ENCODE measurements at regions not wholly inside any gene's neighbourhood (a gene's known extent, or its start where the extent isn't known, plus 50 kb on each side); places are given as distances from the start of the nearest gene placed in this dataset.

DNA sequence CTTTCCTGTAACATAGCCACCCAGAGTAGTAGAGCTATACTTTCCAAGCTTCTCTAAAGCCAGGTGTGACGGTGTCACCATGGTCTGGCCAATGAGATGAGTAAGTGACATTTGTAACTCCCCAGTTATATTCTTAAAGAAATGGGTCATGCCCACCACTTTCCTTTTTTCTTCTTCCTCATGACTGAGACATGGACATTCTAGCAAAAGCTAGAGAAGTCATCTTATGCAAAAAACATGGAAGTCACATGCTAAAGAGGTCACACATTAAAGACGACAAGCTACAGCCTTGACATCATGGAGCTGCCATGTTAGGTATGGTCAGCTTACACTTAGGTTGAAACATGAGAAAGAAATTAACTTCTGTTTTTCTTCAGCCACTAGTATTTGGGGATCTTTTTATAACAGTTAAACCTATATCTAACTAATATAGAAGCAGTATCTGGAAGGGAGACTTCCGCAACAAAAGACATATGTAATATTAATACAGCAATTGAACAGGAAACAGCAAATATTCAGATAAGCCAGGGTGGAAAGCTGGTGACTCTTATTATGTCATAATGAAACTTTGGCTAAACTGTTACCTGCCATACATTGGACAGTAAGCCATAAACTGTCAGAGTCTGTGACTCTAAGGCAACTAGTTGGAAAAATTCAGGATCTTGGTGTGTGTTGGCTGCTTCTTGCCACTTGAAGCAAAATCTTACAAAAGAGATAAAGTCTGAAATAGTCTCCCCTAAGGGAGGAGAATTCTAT, 54.7 kb upstream of the SNX2 start:
- no peaks in the 10 kb centered on the region for H3K27me3 ChIP-seq
- TF ChIP-seq CTCF (IDR thresholded peaks at IDR 0.05; ENCODE audit: low read depth, low read length), result no peak
- DNase-seq (ENCODE audit: low read depth in 1 of 2, low spot score in 1 of 2), result no peak
- H3K4me1 ChIP-seq (ENCODE audit: low read depth), result no peaks in the 10 kb centered on the region
- H3K9me3 ChIP-seq (ENCODE audit: low read depth), result no peaks in the 10 kb centered on the region
- H3K36me3 ChIP-seq, result no peaks in the 10 kb centered on the region
- H3K27ac ChIP-seq, result no peak overlapping the region
- no peak overlapping the region for H3K4me3 ChIP-seq

DNA sequence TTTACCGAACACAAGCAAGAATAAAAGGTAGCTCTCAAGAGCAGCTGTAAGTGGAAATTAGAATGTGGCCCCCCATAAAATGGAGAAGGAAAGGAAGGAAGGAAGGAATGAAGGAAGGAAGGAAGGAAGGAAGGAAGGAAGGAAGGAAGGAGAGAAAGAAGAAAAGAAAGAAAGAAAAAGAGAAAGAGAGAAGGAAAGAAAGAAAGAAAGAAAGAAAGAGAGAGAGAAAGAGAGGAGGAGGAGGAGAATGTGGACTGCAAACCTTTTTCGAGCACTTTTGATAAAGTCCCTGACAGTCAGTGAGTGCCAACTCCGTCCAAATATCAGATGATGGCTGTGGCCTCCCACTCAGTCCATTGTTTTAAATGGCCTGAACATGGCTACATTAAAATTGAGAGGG, 53.8 kb upstream of the SNX2 start:
- TF ChIP-seq CTCF (IDR thresholded peaks at IDR 0.05; ENCODE audit: low read depth, low read length), result no peak
- Histone ChIP-seq H3K4me1 (ENCODE audit: low read depth) (no peaks in the 10 kb centered on the region), H3K36me3 (no peaks in the 10 kb centered on the region), H3K4me3 (no peak overlapping the region), H3K27me3 (no peaks in the 10 kb centered on the region), H3K9me3 (ENCODE audit: low read depth) (no peaks in the 10 kb centered on the region), H3K27ac (no peak overlapping the region)
- no peak for DNase-seq (ENCODE audit: low read depth in 1 of 2, low spot score in 1 of 2)

- Histone ChIP-seq H3K27me3 (no peaks in the 10 kb centered on the region), H3K9me3 (ENCODE audit: low read depth) (no peaks in the 10 kb centered on the region), H3K27ac (no peak overlapping the region), H3K36me3 (no peaks in the 10 kb centered on the region), H3K4me3 (no peak overlapping the region), H3K4me1 (ENCODE audit: low read depth) (no peaks in the 10 kb centered on the region)
- TF ChIP-seq CTCF (IDR thresholded peaks at IDR 0.05; ENCODE audit: low read depth, low read length), result no peak
- DNase-seq (ENCODE audit: low read depth in 1 of 2, low spot score in 1 of 2), result no peak
Measured at GRCh38 chr5:122722341-122722740, 52.5 kb upstream of the SNX2 start.

GRCh38 chr5:122723606-122724352, 51.1 kb upstream of the SNX2 start:
- Histone ChIP-seq H3K27ac (no peak overlapping the region), H3K27me3 (no peaks in the 10 kb centered on the region), H3K36me3 (no peaks in the 10 kb centered on the region), H3K4me1 (ENCODE audit: low read depth) (no peaks in the 10 kb centered on the region), H3K9me3 (ENCODE audit: low read depth) (no peaks in the 10 kb centered on the region), H3K4me3 (no peak overlapping the region)
- peak in 1 of 2 donors; percentile 50 for DNase-seq (ENCODE audit: low read depth in 1 of 2, low spot score in 1 of 2)
- TF ChIP-seq CTCF (IDR thresholded peaks at IDR 0.05; ENCODE audit: low read depth, low read length), result no peak

Data from cardiac muscle cell (in vitro differentiated cells and primary cell).